Amygdala (tissue), 56 donors: ENCODE measurements at regions not wholly inside any gene's neighbourhood (a gene's known extent, or its start where the extent isn't known, plus 50 kb on each side); places are given as distances from the start of the nearest gene placed in this dataset.

Experiments
- DNase-seq, 56 donors: peaks; one replicate each; lab custom pipeline; 2025; lab: John Stamatoyannopoulos, UW

GRCh38 chr5:11984196-11984595, 80.0 kb upstream of the CTNND2 start:
- DNase-seq = no peak

- DNase-seq = no peak
Observed at GRCh38 chr5:11981986-11982385, 77.7 kb upstream of the CTNND2 start.

- no peak for DNase-seq
Observed at GRCh38 chr5:11977904-11978303, 73.7 kb upstream of the CTNND2 start.

- DNase-seq = no peak
Observed at GRCh38 chr5:11973469-11973868, 69.2 kb upstream of the CTNND2 start.

- DNase-seq = no peak
Observed at GRCh38 chr5:11963227-11963626, 59.0 kb upstream of the CTNND2 start.

GRCh38 chr5:11962122-11962521, 57.9 kb upstream of the CTNND2 start:
- no peak for DNase-seq

- DNase-seq = no peak
Observed at GRCh38 chr5:11958321-11958720, 54.1 kb upstream of the CTNND2 start.

GRCh38 chr5:11955331-11955730, 51.1 kb upstream of the CTNND2 start:
- DNase-seq = no peak
